ENCODE measurements at regions not wholly inside any gene's neighbourhood (a gene's known extent, or its start where the extent isn't known, plus 50 kb on each side); places are given as distances from the start of the nearest gene placed in this dataset.

DNA sequence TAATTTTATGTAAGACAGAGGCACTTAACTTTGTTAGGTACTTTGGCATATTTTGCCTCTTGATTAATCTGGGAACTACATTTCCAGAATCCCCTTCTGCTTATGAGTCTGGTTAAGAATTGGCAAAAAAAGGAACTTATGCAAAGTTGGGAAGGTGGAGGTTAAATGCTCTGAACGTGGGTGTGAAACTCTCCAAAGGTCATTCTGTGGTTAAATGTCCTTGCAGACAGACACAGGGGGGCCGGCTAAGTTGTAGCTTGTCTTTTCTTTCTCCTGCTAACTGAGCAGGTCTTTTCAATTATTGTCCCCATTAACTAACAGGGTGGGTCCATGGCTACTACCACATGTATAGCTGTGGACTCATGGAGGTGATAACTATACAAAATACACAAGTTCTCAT, 248.6 kb upstream of the NOVA1 start:
- DNase-seq (ENCODE audit: low read depth, low spot score): no peak
- no TSS peak for BruUV-seq (replicated peaks)
- no peaks in the 10 kb centered on the region for H3K9me3 ChIP-seq (ENCODE audit: control insufficient read depth, insufficient read depth, low read depth, low read length)
- H3K27me3 ChIP-seq (ENCODE audit: control insufficient read depth, insufficient read depth, low read length): no peaks in the 10 kb centered on the region
- TF ChIP-seq, protein P1, sequence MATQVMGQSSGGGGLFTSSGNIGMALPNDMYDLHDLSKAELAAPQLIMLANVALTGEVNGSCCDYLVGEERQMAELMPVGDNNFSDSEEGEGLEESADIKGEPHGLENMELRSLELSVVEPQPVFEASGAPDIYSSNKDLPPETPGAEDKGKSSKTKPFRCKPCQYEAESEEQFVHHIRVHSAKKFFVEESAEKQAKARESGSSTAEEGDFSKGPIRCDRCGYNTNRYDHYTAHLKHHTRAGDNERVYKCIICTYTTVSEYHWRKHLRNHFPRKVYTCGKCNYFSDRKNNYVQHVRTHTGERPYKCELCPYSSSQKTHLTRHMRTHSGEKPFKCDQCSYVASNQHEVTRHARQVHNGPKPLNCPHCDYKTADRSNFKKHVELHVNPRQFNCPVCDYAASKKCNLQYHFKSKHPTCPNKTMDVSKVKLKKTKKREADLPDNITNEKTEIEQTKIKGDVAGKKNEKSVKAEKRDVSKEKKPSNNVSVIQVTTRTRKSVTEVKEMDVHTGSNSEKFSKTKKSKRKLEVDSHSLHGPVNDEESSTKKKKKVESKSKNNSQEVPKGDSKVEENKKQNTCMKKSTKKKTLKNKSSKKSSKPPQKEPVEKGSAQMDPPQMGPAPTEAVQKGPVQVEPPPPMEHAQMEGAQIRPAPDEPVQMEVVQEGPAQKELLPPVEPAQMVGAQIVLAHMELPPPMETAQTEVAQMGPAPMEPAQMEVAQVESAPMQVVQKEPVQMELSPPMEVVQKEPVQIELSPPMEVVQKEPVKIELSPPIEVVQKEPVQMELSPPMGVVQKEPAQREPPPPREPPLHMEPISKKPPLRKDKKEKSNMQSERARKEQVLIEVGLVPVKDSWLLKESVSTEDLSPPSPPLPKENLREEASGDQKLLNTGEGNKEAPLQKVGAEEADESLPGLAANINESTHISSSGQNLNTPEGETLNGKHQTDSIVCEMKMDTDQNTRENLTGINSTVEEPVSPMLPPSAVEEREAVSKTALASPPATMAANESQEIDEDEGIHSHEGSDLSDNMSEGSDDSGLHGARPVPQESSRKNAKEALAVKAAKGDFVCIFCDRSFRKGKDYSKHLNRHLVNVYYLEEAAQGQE (IDR thresholded peaks at IDR 0.05; ENCODE audit: insufficient read depth in 1 of 2, low read depth in 2 of 2, low read length in 1 of 2): no peak
- no peaks in the 10 kb centered on the region for H3K36me3 ChIP-seq (ENCODE audit: control insufficient read depth, insufficient read depth, low read length)
- no peak overlapping the region for H3K4me3 ChIP-seq (ENCODE audit: low read depth in 2 of 2, low read length in 2 of 2)
- ChIA-PET CTCF (no interaction called here), POLR2A (no interaction called here)
- in situ Hi-C loops (cut with HindIII; ENCODE audit: low pct_unique_long_range_greater_than_20kb, low sequenced_read_pairs): no loop called here
- ATAC-seq: no peak
- no peaks in the 10 kb centered on the region for H3K4me1 ChIP-seq (ENCODE audit: control insufficient read depth, insufficient read depth, low read length)
- intact Hi-C loops (cut with micrococcal nuclease; ENCODE audit: unreplicated experiment): no loop called here
- H3K27ac ChIP-seq (ENCODE audit: low read length): no peak overlapping the region

- DNase-seq (ENCODE audit: low read depth, low spot score) (no peak), ATAC-seq (no peak)
- H3K9me3 ChIP-seq (ENCODE audit: control insufficient read depth, insufficient read depth, low read depth, low read length): no peaks in the 10 kb centered on the region
- H3K27ac ChIP-seq (ENCODE audit: low read length): no peak overlapping the region
- in situ Hi-C loops (cut with HindIII; ENCODE audit: low pct_unique_long_range_greater_than_20kb, low sequenced_read_pairs): no loop called here
- H3K4me3 ChIP-seq (ENCODE audit: low read depth in 2 of 2, low read length in 2 of 2): no peak overlapping the region
- H3K27me3 ChIP-seq (ENCODE audit: control insufficient read depth, insufficient read depth, low read length): no peaks in the 10 kb centered on the region
- ChIA-PET CTCF (no interaction called here), POLR2A (no interaction called here)
- no peaks in the 10 kb centered on the region for H3K4me1 ChIP-seq (ENCODE audit: control insufficient read depth, insufficient read depth, low read length)
- no peaks in the 10 kb centered on the region for H3K36me3 ChIP-seq (ENCODE audit: control insufficient read depth, insufficient read depth, low read length)
- TF ChIP-seq TCF7L2 (IDR thresholded peaks at IDR 0.05; ENCODE audit: low read depth, low read length) (no peak), SIN3A (IDR thresholded peaks at IDR 0.05; ENCODE audit: borderline replicate concordance, insufficient read depth, low read depth, low read length) (no peak), POLR2AphosphoS5 (IDR thresholded peaks at IDR 0.05; ENCODE audit: low read depth, low read length) (no peak)
- TF ChIP-seq, protein P1 (IDR thresholded peaks at IDR 0.05; ENCODE audit: insufficient read depth in 1 of 2, low read depth in 2 of 2, low read length in 1 of 2): no peak
- TF ChIP-seq, protein P2, sequence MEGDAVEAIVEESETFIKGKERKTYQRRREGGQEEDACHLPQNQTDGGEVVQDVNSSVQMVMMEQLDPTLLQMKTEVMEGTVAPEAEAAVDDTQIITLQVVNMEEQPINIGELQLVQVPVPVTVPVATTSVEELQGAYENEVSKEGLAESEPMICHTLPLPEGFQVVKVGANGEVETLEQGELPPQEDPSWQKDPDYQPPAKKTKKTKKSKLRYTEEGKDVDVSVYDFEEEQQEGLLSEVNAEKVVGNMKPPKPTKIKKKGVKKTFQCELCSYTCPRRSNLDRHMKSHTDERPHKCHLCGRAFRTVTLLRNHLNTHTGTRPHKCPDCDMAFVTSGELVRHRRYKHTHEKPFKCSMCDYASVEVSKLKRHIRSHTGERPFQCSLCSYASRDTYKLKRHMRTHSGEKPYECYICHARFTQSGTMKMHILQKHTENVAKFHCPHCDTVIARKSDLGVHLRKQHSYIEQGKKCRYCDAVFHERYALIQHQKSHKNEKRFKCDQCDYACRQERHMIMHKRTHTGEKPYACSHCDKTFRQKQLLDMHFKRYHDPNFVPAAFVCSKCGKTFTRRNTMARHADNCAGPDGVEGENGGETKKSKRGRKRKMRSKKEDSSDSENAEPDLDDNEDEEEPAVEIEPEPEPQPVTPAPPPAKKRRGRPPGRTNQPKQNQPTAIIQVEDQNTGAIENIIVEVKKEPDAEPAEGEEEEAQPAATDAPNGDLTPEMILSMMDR (IDR thresholded peaks at IDR 0.05): no peak
- intact Hi-C loops (cut with micrococcal nuclease; ENCODE audit: unreplicated experiment): no loop called here
- BruUV-seq (replicated peaks): no TSS peak
Observed at GRCh38 chr14:26849514-26849913, 251.7 kb upstream of the NOVA1 start.
